ENCODE measurements at regions not wholly inside any gene's neighbourhood (a gene's known extent, or its start where the extent isn't known, plus 50 kb on each side); places are given as distances from the start of the nearest gene placed in this dataset.
"Not testable (repeated sequence)": the region's sequence is repeated elsewhere in the genome, so short reads cannot be mapped to it uniquely, and the experiment has no call there.

DNA sequence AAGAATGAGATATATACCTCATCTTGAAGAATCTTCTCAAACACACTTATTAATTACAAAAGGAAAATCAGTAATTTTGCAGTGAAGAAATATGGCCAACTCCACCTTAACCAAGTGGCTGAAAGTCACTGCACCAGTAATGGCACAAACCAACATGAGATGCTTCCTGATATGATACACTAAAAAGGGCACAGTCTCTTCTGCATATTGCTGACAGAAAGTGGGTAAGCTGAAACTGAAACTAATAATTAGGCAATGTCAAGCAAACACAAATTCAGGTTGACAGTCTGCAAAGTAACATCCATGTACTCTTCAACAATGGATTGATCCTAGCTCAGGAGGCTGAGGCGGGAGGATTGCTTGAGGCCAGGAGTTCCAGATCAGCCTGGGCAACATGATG is 56.1 kb downstream of the ZNF22 start:
- not testable (repeated sequence) for DNase-seq

DNA sequence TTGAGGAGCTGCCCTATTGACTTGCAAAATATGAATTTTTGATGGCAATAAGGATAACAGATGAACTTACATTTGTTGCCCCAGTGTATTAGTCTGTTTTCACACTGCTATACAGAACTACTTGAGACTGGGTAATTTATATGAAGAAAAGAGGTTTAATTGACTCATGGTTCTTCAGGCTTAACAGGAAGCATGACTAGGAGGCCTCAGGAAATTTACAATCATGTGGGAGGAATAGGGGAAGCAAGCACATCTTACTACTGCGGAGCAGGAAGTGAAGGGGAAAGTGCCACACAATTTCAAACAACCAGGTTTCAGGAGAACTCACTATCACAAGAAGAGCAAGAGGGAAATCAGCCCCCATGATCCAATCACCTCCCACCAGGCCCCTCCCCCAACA is 57.9 kb downstream of the ZNF22 start:
- DNase-seq, result no peak

DNA sequence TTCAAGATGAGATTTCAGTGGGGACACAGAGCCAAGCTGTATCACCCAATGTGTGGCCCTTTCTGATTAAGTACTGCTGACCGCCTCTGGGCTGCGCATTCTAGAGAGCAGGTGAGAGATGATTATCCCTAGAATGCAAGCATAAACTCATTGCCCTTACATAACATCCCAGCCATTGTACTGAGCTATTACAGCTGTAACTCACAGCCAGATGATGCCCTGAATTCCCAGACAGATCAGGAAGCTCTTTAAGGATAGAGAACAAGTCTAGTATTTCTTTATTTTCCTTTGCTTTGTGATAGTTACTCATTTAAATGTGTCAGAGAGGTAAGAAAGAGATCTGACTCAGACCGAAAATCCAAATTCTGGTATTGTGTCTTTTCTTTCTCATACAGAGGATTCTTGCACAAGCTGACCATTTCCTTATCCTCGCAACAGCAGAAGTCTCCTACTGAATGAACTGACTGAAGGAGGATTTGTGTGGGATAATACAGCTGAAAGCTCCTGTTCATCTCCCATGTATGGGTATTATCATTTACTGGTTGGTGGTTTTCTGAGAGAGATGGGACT is 58.4 kb downstream of the ZNF22 start:
- DNase-seq, result no peak

DNA sequence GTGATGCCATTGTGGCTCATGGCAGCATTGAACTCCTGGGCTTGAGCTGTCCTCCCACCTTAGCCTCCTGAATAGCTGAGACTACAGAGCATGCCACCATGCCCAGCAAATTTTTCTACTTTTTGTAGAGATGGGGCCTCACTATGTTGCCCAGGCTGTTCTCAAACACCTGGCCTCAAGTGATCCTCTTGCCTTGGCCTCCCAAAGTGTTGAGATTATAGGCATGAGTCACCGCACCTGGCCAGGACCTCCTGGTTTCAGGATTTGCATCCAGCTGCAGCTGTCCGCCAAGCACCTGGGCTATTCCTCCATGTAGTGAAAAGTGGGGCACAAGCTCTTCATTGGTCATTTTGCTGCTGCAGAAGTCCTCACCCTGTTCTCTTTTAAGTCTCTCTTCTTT is 58.9 kb downstream of the ZNF22 start:
- no peak for DNase-seq

DNA sequence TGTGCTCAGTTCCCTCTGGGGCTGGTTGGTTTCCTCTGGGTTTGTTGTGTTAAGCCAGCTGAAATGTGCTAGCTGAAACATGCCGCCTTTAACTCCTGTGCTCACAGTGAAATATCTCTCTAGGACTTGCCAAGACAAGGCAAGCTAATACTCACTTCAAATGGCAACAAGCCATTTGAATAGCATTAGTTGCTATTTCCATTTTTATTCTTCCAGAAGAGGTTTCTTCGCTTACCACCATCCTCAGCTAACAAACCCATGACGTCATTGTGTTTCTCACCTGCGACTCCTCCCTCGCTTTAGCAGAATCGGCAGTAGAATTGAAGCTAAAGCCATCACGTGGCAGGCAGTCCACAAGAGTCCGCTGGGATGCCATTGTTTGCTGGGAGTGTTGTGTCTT is 61.3 kb downstream of the ZNF22 start:
- no peak for DNase-seq

DNA sequence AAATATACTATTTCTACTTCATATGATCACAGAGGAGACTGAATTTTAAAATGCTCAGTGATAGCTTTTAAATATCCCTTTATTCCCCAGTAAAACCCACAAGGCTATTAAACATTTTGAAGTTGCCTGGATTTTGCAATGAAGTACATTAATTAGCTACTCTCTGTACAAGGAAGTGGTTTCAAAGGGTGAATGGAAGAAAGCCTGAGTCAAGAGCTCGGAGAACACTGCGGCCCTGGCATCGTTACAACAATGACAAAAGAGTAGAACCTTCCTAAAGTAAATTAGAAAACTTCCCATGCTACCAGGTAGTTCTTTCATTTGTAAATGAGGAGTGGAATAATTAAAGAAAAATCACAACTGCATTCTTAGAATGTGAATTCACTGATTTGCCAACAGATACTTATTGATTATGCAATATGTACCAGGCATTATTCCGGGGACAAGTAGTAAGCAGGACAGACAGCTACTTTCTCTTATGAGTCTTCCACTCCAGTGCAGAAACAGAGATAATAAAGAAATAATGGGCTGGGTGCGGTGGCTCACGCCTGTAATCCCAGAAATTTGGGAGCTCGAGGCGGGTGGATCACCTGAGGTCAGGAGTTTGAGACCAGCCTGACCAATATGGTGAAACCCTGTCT is 63.0 kb downstream of the ZNF22 start:
- no peak for DNase-seq

DNA sequence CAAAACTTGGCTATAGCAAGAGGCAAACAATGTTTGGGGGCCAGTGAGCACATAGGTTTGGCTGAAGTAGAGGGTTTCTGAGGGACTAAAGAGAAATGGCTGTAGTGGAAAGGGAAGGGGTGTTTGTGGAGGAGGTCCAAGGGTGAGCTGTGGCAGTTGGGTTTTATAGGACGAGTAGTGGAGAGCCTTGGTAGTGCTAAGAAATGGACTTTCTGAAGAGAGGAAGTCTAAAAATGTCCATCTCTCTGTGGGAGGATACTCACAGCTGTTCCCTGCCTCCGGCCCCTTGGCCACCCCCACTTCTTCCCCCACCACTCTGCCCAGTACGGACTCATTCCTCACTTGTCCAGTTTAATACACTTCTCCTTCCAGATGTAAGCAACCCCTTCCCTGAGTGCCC is 64.3 kb downstream of the ZNF22 start:
- no peak for DNase-seq

DNA sequence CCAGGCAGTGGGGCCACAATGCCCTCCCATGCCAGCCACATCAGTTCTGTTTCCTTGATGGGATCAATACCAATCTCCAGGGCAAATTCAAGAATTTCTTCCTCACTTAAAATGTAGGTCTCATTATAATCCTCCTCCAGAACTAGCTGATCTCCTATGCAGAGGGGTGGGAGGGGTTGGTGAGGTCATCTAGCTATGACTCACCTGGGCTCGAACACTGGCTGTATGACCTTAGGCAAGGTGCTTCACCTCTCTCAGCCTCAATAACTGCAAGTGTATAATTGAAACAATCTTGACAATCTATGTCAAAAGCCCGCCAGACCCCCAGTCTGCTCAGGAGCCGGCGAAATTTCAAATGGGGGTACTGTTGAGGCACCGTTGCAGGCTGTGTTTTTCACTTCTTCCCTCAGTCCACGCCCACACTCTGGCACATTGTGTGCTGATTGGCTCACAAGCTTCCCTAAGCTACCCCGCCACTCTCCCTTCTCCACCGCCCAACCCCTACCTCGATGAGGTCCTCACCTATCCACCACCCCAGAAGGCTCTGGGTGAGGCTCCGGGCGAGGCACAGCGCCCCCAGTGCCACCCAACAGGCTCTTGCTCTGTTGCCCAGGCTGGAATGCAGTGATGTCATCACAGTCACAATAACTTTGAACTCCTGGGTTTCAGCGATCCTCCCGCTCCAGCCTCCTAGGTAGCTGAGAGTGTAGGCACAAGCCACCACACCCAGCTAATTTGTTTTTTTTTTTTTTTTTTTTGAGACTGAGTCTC is 70.5 kb downstream of the ZNF22 start:
- no peak for DNase-seq

DNA sequence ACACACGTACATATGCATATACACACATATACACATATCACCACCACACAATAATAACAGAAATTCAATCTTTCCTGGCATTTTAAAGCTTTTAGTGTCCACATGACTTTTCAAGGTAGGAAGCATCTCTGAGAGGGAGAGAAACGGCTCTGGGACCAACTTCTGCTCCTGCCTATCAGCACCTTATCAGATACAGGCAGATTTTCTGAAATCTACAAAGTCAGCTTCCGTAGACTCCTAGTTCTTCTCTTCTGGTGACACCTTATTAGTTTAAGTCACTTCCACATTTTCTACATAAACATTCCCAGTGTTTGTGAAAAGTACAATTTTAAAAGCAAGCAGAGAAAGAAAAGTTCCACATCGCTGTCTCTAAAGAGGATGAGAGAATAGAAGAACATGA is 74.5 kb downstream of the ZNF22 start:
- no peak for DNase-seq

DNA sequence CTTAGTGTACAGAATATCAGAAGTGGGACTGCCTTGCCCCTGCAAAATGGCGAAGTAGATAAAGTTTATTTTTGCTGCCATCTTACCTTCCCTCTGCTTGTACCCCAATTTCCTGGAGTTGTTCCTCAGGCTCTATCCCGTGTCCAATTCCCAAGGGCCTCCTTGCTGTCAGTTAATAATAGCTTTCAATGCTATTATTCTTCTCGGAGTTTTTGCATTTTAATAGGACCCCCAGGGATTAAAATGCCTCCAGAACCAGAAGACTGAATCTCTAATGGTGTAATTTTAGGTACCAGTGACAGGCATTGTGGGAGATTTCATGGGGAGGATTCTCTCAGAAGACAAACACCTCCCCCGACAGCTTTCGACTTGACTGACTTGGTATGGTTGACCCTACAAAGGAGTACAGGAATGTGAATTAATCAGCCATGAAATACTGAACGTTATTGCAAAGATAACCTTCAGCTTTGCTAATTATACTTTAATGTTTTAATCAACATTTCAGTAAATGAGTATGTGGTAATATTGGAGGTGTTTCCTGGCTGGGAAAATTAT is 75.2 kb downstream of the ZNF22 start:
- DNase-seq, result no peak

DNA sequence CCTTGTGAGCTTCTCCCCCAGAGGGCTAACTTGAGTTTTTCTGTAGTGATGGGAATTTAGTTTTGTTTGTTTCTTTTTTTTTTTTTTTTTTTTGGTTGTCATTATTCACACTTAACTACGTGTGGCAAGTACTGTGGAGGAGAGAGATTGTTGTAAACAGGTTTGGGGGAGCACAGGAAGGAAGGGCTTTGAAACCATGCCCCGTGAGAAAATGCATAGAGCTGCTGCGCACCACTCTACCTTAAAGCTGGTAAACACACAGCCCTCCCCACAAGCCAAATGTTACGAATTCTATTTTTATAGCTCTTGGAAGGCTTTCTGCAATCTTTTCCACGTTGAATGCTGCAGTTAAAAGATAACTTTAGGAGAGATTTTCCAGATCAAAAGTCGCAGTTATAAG is 76.2 kb downstream of the ZNF22 start:
- DNase-seq, result no peak

DNA sequence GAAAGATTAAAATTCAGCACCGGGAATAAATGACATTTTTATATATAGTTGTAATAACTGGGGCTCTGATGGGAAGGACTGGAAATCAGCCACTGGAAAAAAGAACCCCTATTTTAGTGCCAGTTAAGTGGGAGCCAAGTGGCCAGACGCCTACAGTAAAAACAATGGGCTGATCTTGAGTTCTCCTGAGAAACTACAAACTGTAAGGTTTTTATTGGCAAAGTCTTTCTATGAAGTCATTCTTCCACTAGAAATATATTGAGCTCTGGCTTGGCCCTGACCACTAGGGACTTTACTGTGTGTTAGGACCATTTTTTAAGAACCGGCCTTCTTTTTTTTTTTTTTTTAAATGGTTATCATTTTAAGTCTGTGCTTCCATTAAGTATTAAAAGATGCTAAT is 79.6 kb downstream of the ZNF22 start:
- no peak for DNase-seq

DNA sequence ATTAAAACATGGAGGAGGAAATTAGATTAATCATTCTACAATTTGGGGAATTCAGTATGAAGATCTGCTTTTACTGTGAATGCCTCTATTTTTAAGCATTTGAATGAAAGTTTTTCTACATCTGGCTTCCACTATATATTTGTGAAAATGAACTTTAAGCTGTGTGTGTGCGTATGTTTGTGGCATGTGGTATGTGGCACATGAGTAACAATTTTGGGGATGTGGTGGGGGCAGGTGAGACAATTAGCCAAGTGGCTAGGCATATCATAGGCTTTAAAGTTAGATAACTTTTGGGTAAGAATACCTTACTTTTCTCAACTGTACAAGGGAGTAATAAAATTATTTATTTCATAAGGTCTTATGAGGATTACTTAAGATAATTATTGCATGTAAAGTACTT is 81.5 kb downstream of the ZNF22 start:
- DNase-seq, result no peak

DNA sequence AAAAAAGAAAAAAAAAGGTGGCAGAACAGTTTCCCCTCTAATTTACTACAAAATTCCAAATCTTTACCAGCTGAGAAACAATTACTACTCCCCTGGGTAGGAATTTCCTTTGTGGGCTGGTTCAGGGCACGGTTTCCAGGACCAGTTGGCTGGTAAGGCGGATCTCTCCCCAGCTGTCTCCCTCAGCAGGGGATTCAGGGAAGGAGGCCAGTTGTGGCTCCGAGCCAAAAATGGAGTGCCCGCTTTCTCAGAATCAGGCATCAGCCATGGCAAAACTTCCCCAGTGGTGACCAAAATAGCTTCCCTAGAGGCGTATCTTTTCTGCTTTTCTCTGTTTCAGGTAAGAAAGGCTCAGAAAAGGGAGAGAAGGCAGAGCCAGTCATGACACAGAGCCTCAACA is 91.2 kb downstream of the ZNF22 start:
- DNase-seq, result no peak

DNA sequence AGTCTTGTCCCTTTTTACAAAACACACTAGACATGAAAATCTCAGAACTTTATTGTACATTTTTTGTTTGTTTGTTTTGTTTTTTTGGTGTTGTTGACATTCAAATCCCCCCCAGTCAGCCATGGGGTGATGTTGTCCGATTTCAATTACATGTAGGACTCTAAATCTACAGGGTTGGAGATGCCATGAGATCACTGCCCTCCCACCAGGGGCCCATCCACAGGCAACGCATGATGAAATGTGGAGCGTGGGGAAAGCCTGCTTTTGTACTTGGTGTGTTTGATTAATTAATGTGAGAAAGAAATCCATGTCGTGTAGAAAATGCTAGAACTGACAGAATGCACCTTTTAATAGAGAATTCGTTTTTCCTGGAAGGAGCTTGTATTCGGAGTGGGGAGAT is 93.2 kb downstream of the ZNF22 start:
- DNase-seq, result no peak

DNA sequence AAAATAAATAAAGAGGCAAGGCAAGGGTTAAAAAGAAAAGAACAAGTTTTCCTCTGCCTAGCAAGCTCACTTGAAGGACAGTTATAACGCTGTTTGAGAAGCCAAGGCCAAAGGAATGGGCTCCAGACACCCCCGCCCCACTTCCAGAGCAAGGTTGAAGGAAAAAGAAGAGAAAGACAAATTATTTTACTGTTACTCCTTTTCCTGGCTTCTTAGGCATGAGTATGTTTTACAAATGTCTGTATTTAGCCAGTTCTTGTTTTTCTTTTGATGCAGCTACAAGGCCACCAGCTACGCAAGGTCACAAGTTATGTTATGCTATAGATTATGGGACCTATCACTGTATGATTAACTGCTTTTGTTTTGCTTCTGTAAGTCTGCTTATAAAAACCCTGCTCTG is 94.6 kb downstream of the ZNF22 start:
- DNase-seq, result no peak

DNA sequence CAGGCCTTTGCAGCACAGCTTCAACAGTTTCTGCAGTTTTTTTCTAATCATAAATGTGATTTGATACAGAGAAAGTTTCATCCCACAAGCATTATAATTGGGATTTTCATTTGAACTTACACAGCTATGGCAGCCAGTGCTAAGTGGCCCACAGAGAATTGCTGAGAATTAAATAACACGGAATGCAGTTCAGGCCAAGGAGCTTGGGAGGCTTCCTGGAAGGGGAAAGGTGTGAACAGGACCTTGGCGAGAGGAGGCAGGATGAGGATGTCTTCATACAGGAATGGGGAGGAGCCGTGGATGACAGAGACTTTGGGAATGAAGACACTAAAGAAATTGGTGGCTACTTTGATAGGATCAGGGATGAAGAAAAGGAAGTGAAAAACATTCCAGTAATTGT is 95.3 kb downstream of the ZNF22 start:
- DNase-seq, result no peak

DNA sequence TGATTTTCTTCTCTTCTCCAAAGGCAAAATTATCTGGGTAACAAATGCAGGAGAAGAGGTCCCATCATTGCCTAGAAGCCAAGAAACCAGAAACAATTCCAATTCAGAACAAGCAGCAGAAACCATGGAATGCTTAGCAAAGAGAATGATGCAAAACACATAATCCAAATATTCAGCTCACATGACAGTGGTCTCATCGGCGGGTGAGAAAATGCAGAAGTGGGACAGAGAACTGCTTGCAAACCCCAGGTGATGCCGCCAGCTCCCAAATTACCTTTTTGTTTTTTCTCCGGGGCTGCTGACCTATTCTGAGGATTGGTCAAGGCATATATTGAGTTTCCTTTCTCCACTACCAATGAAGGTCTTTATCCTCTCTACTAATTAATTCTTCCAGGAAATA is 99.7 kb downstream of the ZNF22 start:
- no peak for DNase-seq

DNA sequence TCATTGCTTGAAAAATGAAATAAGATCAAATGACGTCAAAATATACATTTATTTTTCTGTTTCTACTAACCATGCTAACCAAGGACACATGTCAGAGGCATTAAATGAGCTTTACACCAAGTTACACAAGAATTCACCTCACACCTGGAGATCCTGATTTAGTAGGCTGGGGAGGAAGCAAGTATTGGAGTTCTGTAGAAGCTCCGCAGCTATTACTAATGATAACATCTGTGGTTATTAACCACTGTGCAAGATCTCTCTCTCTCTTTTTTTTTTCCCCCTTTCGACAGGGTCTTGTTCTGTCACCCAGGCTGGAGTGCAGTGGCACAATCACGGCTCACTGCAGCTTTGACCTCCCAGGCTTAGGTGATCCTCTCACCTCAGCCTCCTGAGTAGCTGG is 104.0 kb downstream of the ZNF22 start:
- no peak for DNase-seq

DNA sequence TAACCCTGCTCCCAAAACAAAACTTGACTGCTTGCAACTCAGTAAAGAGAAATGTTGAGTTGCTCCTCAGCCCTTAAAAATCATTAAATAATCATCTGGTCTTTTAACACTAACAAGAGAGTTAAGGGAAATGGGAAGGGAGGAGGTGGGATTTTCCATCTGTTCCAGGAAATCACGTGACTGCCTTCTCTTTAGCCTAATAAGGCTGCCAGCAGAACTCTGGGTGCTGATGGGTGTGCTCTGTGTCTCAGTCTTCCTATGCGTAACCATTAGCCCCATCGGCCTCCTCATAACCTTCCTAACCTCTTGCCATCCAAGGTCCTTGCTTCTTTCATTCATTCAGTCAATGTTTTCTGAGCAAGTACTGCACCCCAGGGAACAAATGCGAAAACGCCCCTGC is 104.6 kb downstream of the ZNF22 start:
- DNase-seq, result not testable (repeated sequence)

DNA sequence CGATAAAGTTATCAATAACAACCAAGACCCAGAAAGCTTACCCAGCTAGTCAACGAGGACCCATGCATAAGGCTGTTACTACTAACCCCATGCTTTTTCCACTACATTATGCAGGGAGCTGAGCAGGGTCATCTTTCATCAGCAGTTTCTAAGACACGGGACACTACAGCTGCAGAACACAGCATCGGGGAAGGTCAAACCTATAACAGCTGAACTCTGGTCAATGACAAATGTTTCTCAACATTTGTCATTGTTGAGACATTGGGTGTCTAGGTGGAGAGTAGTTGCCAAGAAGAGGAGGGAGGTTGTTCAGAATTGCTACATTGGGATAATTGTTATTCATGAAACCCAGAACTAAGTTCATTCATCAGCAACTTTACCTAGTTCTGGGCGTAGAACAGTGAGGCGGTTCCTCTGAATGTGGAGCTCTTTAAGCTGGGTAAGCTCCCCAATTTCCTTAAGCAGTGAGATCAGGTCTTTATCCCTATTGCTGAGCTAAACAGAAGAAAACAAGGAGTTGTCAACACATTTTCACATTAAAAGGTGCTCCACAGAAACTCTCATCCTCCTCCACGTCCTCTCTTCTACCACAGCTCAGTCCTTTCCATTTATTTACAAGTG is 105.6 kb downstream of the ZNF22 start:
- no peak for DNase-seq

DNA sequence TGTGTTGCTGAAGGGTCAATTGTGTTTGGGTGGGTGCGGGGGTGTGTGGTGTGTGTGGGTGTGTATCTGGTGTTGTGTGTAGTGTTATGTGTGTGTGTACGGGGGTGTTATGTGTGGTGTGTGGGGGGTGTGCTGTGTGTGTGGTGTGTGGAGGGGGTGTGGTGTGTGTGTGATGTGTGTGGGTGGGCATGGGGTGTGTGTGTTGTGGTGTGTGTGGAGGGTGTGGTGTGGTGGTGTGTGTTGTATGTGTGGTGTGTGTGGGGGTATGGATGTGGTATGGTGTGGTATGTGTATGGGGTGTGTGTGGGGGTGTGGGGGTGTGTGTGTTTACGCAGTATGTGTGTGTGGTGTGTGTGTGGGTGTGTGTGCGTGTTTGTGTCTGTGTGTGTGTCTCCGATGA is 110.8 kb downstream of the ZNF22 start:
- DNase-seq, result no peak

DNA sequence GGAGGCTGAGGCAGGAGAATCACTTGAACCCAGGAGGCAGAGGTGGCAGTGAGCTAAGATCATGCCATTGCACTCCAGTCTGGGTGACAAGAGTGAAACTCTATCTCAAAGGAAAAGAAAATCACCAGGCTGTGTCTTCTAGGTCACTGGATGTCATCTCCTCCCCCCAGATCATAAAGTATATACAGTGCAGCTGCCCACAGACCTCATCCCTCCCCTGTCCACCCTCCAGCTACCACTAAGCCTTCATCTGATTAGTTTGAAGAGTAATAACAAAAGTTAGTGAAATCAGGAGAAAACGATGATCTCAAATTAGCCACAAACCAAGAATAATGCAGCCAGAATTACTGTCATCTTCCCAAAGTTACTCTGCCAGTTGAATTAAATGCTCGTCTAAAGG is 117.2 kb downstream of the ZNF22 start:
- DNase-seq, result not testable (repeated sequence)

DNA sequence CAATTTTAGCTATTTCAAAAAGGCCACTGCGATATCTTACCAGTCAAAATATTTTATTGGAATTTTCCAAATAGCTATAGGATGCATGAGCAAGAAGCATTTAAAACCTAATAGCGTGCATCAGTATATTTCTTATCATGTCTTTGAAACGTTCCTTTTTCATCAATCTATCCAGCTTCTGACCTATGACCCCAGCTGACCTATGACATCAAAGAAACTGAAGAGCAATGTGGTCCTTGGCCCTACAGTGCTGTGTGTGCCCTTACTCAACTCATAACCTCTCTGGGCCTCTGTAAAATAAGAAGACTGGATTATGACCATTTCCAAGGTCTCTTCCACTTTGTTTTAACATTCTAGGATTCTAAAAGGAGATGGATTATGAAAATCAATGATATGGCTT is 118.2 kb downstream of the ZNF22 start:
- DNase-seq, result no peak
